C4-2B (cell line): ENCODE measurements at regions not wholly inside any gene's neighbourhood (a gene's known extent, or its start where the extent isn't known, plus 50 kb on each side); places are given as distances from the start of the nearest gene placed in this dataset.

Source experiments
- ZFX ChIP-seq: fragments of 450-650 bp; IDR thresholded peaks from 2 replicates; pipeline ENCODE4 v1.6.1; 2017
- TF ChIP-seq, protein P1 (sequence below): fragments of 450-650 bp; conservative IDR thresholded peaks from 2 replicates; pipeline ENCODE4 v1.5.1; 2017; ENCODE audit warnings: mild to moderate bottlenecking

DNA sequence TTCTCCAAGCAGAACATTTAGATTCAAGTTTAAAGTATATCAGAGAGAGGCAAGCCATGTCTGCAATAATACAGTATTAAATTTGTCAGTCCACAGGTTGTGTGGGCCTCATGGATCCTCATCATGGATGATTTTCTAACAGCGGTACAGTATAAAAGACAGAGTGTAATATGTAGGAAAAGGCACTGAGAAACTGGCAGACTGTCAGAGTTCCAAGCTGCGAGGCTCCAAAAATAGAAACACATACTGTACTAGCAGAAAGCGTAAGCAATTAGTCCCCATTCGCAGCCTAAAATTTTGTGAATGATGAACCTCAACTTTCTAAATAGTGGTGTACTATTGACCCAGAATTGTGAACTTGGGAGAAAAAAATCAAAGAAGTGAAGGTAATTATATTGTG, 933.3 kb downstream of the XPNPEP1 start:
- TF ChIP-seq, protein P1, sequence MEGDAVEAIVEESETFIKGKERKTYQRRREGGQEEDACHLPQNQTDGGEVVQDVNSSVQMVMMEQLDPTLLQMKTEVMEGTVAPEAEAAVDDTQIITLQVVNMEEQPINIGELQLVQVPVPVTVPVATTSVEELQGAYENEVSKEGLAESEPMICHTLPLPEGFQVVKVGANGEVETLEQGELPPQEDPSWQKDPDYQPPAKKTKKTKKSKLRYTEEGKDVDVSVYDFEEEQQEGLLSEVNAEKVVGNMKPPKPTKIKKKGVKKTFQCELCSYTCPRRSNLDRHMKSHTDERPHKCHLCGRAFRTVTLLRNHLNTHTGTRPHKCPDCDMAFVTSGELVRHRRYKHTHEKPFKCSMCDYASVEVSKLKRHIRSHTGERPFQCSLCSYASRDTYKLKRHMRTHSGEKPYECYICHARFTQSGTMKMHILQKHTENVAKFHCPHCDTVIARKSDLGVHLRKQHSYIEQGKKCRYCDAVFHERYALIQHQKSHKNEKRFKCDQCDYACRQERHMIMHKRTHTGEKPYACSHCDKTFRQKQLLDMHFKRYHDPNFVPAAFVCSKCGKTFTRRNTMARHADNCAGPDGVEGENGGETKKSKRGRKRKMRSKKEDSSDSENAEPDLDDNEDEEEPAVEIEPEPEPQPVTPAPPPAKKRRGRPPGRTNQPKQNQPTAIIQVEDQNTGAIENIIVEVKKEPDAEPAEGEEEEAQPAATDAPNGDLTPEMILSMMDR, result no peak
- TF ChIP-seq ZFX, result no peak
